RWPE1 (cell line): ENCODE measurements at regions not wholly inside any gene's neighbourhood (a gene's known extent, or its start where the extent isn't known, plus 50 kb on each side); places are given as distances from the start of the nearest gene placed in this dataset.

Experiments
- CTCF ChIA-PET: fragments of 350-600 bp; sonication (Branson Sonifier 250); formaldehyde crosslinking; extraction: SDS; loops from one replicate; lab custom pipeline; 2021; lab: Yijun Ruan, JAX
- POLR2A ChIA-PET: fragments of 400-600 bp; formaldehyde crosslinking; extraction: SDS; loops from one replicate; lab custom pipeline; 2020; ENCODE audit warnings: antibody characterized with exemption; ENCODE audit not compliant: low non-redundant PET; lab: Yijun Ruan, JAX
- DNase-seq: peaks from one replicate; pipeline ENCODE4 v3.0.0; 2012; ENCODE audit warnings: low spot score
- H3K27ac ChIP-seq: fragments of 450-650 bp; 2 replicates; pipeline ENCODE4 v1.5.1; 2017
- CTCF ChIP-seq: fragments of 450-650 bp; conservative IDR thresholded peaks from 2 replicates; pipeline ENCODE4 v1.5.1; 2017; ENCODE audit warnings: low read depth, mild to moderate bottlenecking

DNA sequence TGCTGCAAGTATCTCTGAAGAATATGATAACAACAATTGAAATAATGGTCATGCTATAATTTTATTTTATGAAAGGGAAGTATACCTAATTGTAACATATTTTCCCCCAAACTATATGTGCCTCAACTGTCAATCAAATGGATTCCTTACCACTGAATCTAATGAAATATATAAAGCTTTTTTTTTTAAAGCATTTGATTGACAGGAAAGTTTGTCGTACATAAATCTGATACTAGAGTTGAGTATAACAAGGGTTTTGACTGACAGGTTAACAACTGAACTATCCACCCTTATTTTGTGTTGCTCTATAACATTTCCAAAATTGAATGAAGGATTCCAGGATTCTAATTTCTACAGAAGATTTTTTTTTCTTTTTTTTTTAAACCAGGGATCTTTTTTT lies 1333.3 kb upstream of the SLC39A10 start:
- TF ChIP-seq CTCF, result no peak
- no peak for DNase-seq
- POLR2A ChIA-PET, result no interaction called here
- H3K27ac ChIP-seq, result no peak overlapping the region
- CTCF ChIA-PET, result no interaction called here

- ChIA-PET POLR2A (no interaction called here), CTCF (no interaction called here)
- no peak for TF ChIP-seq CTCF
- no peak overlapping the region for H3K27ac ChIP-seq
- no peak for DNase-seq
Observed at GRCh38 chr2:194320520-194320919, 1336.5 kb upstream of the SLC39A10 start.

GRCh38 chr2:194319222-194319992 lies 1337.6 kb upstream of the SLC39A10 start:
- no peak for TF ChIP-seq CTCF
- POLR2A ChIA-PET, result no interaction called here
- DNase-seq, result no peak
- CTCF ChIA-PET, result no interaction called here
- no peak overlapping the region for H3K27ac ChIP-seq

- CTCF ChIA-PET, result no interaction called here
- TF ChIP-seq CTCF, result no peak
Observed at GRCh38 chr2:194314042-194314441, 1343.0 kb upstream of the SLC39A10 start.

GRCh38 chr2:194304191-194304590 lies 1352.8 kb upstream of the SLC39A10 start:
- POLR2A ChIA-PET, result no interaction called here
- TF ChIP-seq CTCF, result no peak
- DNase-seq, result no peak
- CTCF ChIA-PET, result interaction anchor here (0.7 kb wide), 1 partner anchor 572 kb away, joined by 3 read pairs; no protein-coding TSS in a partner anchor
- no peak overlapping the region for H3K27ac ChIP-seq

More at GRCh38 chr2:194314042-194314441, 1343.0 kb upstream of the SLC39A10 start:
- DNase-seq, result no peak
- H3K27ac ChIP-seq, result no peak overlapping the region
- POLR2A ChIA-PET, result no interaction called here

DNA sequence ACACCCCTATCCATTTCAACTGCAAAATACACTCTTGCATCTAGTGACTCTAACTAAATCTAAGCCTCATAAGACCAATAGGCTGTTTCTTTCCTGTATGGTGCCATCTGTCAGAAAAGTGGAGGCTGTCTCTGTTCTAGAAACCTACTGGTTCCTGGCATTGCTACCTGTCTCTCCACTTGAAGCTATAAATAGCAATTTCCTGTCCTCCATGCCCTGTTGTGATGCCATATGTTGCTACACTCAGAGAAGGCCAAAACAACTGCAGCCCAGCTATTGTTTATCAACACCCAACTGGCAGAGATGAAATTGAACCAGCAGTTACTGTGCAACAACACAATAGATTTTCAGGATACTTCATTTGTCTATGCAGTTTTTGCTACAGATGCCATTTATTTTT lies 1355.1 kb upstream of the SLC39A10 start:
- ChIA-PET POLR2A (no interaction called here), CTCF (no interaction called here)
- TF ChIP-seq CTCF, result no peak
- H3K27ac ChIP-seq, result no peak overlapping the region
- DNase-seq, result no peak
